ENCODE measurements at regions not wholly inside any gene's neighbourhood (a gene's known extent, or its start where the extent isn't known, plus 50 kb on each side); places are given as distances from the start of the nearest gene placed in this dataset.

DNA sequence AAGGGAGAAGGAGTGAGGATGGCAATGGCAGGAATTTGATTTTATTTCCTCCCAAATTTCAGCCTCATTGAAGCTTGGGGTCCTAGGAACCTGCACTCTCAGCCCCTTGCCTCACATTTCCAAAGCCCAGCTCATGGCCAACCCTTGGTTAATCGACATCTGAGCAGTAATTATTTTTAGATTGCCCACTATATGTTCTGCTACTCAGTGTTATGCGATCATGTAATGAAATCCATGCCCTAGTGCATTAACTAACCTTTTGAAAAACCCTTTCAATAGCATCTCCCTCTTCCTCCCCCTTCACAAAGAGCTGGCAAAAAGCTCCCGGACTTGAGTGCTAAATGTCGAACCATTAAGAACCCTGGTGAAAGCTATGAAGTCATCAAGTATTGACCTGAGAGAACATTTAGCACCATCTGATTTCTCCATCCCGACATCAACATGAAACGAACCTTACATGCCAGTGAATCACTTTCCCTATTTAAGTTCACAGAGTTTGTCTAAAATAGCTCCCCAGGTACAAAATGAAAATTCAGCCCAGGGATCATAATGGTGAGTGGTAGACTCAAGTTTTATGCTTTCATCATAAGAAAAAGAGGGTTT, 59.2 kb upstream of the RPS6KA3 start:
- no peak overlapping the region for H3K4me3 ChIP-seq (ENCODE audit: low read length)
- DNase-seq (ENCODE audit: low read depth, low spot score): no peak

- H3K4me3 ChIP-seq (ENCODE audit: low read length): no peak overlapping the region
- no peak for DNase-seq (ENCODE audit: low read depth, low spot score)
Measured at GRCh38 chrX:20322887-20323286, 56.2 kb upstream of the RPS6KA3 start.

DNA sequence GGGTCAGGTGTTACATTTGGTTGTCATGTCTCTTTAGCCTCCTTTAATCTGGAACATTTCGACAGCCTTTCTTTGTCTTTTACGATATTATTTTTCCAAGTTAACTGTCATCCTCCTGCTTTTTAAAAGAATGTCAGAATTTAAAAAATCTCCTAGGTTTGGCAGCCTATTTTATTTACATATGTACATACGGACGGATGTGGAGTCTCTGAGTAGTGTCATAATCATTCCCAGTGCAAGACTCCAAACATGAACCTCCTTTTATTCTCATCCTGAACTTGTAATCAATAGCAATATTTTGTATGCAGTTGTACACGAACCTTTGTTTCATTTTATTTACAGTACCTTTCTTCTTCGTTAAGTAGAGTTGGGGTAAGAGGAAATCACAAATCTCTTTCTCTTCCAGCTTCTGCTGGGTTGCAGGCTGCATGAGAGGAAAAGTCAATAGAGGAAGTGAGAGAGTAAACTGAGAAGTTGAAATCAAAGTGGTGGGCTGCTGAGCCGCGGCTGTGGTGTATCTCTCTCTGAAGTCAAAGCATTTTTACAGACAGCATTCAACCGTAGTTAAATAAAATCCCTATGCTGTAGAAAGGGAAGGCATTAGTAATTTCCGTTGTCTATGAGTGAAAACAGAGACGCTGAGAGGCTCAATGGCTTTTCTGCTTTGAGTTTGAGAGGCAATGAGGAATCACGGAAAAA, 53.9 kb upstream of the RPS6KA3 start:
- peak overlapping the region; percentile 7; the same call in 1 of the 2 replicates for H3K4me3 ChIP-seq (ENCODE audit: low read length)
- DNase-seq (ENCODE audit: low read depth, low spot score): peak; percentile 79

- H3K4me3 ChIP-seq (ENCODE audit: low read length): no peak overlapping the region
- no peak for DNase-seq (ENCODE audit: low read depth, low spot score)
Measured at GRCh38 chrX:20319054-20319453, 52.3 kb upstream of the RPS6KA3 start.

GRCh38 chrX:20317873-20318272, 51.2 kb upstream of the RPS6KA3 start:
- no peak for DNase-seq (ENCODE audit: low read depth, low spot score)

More at GRCh38 chrX:20317873-20318272, 51.2 kb upstream of the RPS6KA3 start:
- no peak overlapping the region for H3K4me3 ChIP-seq (ENCODE audit: low read length)
